ENCODE measurements at regions not wholly inside any gene's neighbourhood (a gene's known extent, or its start where the extent isn't known, plus 50 kb on each side); places are given as distances from the start of the nearest gene placed in this dataset.

DNA sequence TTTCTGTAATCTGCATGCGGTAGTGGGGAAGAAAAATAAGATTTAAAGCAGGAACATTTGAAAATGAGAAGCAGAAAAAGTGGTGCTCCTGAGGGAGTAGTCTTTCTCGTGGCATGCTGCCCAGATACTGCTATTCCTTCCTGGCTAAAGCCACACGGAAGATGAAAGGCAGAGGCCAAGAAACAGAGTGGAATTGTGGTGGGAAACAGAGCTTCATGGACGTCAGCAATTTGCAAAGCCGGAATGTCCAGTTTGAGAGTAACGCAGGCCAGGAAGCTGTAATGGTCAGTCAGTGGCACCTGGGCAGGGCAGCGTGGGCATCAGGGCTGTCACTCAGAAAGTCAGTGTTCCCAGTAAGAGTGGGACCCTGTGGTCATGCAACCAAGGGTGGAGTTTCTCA lies 63.7 kb upstream of the FMR1 start:
- TF ChIP-seq TAF1 (IDR thresholded peaks at IDR 0.05; ENCODE audit: low read depth) (no peak), ZBTB7A (IDR thresholded peaks at IDR 0.05; ENCODE audit: low read depth) (no peak), EP300 (IDR thresholded peaks at IDR 0.05; ENCODE audit: borderline replicate concordance) (no peak), EGR1 (IDR thresholded peaks at IDR 0.05) (no peak), RAD21 (IDR thresholded peaks at IDR 0.05; ENCODE audit: low read depth) (no peak)
- TF ChIP-seq, protein P1, sequence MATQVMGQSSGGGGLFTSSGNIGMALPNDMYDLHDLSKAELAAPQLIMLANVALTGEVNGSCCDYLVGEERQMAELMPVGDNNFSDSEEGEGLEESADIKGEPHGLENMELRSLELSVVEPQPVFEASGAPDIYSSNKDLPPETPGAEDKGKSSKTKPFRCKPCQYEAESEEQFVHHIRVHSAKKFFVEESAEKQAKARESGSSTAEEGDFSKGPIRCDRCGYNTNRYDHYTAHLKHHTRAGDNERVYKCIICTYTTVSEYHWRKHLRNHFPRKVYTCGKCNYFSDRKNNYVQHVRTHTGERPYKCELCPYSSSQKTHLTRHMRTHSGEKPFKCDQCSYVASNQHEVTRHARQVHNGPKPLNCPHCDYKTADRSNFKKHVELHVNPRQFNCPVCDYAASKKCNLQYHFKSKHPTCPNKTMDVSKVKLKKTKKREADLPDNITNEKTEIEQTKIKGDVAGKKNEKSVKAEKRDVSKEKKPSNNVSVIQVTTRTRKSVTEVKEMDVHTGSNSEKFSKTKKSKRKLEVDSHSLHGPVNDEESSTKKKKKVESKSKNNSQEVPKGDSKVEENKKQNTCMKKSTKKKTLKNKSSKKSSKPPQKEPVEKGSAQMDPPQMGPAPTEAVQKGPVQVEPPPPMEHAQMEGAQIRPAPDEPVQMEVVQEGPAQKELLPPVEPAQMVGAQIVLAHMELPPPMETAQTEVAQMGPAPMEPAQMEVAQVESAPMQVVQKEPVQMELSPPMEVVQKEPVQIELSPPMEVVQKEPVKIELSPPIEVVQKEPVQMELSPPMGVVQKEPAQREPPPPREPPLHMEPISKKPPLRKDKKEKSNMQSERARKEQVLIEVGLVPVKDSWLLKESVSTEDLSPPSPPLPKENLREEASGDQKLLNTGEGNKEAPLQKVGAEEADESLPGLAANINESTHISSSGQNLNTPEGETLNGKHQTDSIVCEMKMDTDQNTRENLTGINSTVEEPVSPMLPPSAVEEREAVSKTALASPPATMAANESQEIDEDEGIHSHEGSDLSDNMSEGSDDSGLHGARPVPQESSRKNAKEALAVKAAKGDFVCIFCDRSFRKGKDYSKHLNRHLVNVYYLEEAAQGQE (IDR thresholded peaks at IDR 0.05; ENCODE audit: low read depth), result no peak
- TF ChIP-seq, protein P2, sequence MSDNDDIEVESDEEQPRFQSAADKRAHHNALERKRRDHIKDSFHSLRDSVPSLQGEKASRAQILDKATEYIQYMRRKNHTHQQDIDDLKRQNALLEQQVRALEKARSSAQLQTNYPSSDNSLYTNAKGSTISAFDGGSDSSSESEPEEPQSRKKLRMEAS (IDR thresholded peaks at IDR 0.05), result no peak
